HG02623 (cell line): ENCODE measurements at regions not wholly inside any gene's neighbourhood (a gene's known extent, or its start where the extent isn't known, plus 50 kb on each side); places are given as distances from the start of the nearest gene placed in this dataset.
"Not testable (repeated sequence)": the region's sequence is repeated elsewhere in the genome, so short reads cannot be mapped to it uniquely, and the experiment has no call there.

Experiments used
- ATAC-seq: cut with Tn5 transposase; IDR thresholded peaks from one replicate; pipeline ENCODE4 v1.9.1; 2021; ENCODE audit warnings: moderate library complexity; ENCODE audit not compliant: unreplicated experiment

GRCh38 chr7:132030086-132030568, 473.7 kb upstream of the PODXL start:
- ATAC-seq, result no peak

- no peak for ATAC-seq
Measured at GRCh38 chr7:132029369-132030085, 473.1 kb upstream of the PODXL start.

- ATAC-seq, result no peak
Measured at GRCh38 chr7:132028144-132028920, 471.9 kb upstream of the PODXL start.

DNA sequence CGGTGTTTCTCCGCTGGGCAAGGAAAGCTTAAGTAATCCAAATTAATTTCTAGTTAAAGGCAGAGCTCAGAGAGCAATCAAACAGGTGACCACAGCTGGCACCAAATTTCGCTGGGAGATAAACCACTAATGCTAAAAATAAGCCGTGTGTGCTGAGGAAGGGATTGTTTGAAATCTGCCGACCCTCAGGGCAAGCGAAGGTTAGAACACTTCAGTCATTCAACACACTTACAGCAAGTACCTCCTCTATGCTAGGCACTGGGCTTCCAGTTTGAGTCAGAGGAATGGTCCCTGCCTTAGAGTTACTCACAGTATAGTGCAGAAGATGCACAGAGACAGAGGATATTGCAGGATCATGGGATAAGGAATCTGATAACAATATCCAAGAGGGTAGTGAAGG, 467.9 kb upstream of the PODXL start:
- ATAC-seq, result no peak

GRCh38 chr7:132023466-132023865, 467.0 kb upstream of the PODXL start:
- no peak for ATAC-seq

DNA sequence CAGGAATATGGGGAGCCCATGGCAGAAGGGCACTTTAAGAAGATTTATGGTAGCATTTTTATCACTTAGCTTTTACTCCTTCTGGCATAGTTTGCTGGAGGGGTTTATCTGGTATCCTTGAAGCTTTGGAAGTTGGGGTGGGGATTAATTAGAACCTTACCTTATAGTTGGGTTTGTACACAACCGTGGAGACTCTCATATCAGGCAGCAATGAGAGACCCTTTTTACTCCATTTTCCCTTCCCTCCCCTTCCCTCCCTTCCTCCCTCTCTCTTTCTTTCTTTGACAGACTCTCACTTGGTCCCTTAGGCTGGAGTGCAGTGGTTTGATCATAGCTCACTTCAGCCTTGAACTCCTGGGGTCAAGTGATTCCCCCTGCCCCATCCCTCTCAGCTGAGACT, 465.8 kb upstream of the PODXL start:
- ATAC-seq, result no peak

- no peak for ATAC-seq
Measured at GRCh38 chr7:132019703-132020102, 463.3 kb upstream of the PODXL start.

GRCh38 chr7:132009778-132010177, 453.4 kb upstream of the PODXL start:
- ATAC-seq, result no peak

DNA sequence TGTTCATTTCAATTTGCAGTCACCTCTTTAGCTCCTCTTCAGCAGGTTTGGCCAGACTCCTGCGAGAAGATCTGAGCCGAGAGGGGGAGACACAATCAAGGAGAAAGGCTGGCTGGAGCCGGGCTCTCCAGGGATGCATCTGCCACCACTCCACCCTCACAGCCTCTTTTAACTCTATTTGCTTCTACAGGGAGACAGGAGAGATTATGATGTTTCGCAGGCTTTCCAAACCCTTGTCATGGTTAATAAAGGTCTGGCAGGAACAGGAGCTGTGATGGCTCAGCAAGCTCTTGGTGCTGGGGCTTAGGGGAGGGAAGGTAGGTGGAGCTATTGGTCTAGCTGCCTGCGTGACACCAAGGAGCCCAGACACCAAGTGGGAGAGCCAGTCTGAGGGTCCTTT, 448.1 kb upstream of the PODXL start:
- no peak for ATAC-seq

DNA sequence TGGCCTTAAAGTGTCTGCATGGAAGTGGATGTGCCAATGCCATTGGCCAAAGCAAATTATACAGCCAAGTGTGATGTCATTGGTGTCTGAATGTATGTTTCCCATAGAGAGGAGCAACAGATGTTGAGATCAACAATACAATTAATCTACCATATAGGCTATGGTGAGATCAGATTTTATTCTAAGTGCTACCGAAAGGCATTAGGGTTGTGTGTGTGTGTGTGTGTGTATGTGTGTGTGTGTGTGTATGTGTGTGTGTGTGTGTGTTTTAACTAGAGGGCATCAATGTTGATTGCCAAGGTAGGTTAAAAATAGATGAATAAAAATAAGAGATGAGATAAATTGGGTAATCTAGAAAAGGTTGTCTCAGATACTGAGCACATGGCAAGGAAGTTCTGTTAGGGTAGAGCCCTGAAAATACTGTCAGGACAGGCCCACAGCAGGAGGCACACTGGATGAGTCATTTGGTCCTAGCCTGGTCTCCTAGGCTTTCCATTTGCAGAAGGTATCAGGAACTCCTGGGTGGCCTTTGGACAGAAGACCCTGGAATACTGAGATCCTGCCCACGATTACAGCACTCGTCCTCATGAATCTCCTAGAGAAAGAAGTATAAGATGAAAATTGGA, 446.0 kb upstream of the PODXL start:
- no peak for ATAC-seq

- ATAC-seq, result no peak
Measured at GRCh38 chr7:132001146-132001545, 444.7 kb upstream of the PODXL start.

DNA sequence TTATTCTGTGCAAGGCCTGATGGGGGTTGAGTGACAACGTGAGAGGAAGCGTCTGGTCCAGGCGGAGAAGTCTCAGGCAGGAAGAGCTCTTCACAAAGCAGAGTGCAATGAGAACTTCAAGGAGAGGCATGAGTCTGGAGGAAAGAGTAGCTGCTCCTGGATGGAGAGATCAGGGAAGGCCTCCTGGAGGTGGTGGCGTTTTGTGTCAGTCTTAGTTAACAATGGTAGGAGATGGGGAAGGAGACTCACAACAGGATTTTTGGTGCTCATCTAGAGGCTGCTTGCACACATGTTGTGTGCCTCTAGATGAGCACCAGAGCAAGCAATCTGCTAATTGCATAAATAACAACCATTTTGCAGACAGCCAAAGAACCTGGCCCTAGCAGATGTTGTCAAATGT, 442.8 kb upstream of the PODXL start:
- no peak for ATAC-seq

- ATAC-seq, result no peak
Measured at GRCh38 chr7:131995324-131995723, 438.9 kb upstream of the PODXL start.

DNA sequence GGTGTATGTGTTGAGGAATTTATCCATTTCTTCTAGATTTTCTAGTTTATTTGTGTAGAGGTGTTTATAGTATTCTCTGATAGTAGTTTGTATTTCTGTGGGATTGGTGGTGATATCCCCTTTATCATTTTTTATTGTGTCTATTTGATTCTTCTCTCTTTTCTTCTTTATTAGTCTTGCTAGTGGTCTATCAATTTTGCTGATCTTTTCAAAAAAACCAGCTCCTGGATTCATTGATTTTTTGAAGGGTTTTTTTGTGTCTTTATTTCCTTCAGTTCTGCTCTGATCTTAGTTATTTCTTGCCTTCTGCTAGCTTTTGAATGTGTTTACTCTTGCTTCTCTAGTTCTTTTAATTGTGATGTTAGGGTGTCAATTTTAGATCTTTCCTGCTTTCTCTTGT, 424.6 kb upstream of the PODXL start:
- ATAC-seq, result not testable (repeated sequence)

DNA sequence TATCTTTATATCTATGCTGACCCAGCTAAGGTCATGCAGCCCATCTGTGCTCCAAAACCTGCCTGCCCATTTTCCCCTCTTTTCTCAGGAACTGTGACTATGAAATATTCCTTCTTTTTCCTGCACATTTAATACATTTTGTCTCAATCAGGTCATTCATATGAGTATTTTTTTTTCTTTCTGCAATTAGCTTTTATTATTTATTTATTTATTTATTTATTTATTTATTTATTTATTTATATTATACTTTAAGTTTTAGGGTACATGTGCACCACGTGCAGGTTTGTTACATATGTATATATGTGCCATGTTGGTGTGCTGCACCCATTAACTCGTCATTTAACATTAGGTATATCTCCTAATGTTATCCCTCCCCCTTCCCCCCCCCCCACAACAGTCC, 421.7 kb upstream of the PODXL start:
- ATAC-seq, result not testable (repeated sequence)

DNA sequence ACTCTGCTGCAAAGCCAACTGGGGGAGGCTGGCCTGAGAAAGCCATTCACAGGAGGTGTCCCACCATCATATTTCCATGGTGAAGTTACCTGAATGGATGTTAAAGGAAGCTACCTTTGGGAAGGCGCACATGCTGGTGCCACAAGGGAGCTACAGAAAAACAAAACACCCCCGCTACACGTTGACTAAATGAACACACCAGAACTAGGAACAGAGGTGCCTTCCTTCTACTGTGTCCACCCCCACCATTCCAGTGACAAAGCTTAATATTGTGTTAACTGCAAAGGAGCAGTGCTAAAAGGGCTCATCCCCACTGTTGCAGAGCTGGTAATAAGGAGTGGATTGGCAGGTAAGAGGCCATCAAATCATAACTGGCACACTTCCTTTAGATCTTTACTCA, 420.0 kb upstream of the PODXL start:
- no peak for ATAC-seq

GRCh38 chr7:131974671-131975070, 418.2 kb upstream of the PODXL start:
- ATAC-seq, result no peak

- no peak for ATAC-seq
Measured at GRCh38 chr7:131972251-131972650, 415.8 kb upstream of the PODXL start.

DNA sequence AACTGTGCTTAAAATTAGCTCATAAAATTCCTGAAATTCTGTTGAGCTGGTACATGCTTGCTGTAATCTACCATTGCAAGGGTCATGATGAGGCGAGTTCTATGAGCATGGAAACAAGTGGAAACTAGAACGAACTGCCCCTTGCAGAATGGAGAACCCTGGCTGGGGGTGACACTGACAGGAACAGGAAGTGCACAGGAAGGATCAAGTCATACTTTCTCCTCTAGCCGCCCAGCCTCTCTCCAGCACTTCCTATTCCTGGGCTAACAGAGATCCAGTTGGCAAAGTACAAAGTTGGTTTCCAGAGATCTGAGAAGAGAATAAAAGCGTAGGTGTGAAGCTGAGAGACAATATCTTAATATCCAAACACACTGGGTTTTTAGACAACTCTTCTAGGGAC, 414.2 kb upstream of the PODXL start:
- no peak for ATAC-seq

DNA sequence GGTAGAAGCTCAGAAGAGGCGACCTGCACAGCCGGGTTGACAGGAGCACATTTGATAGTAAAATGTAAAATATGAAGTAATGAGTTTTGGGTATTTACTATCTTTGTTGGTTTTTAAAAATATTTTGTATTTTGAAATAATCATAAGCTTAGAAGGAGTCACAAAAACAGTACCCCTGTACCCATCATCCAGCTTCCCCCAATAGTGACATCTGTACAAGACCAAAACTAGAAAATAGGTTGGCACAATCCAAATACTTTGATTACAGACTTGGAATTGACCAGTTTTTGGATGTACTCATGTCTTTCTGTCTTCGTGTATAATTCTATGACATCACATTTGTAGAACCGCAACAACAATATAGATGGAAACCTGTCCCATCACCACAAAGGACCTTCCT, 413.1 kb upstream of the PODXL start:
- no peak for ATAC-seq

DNA sequence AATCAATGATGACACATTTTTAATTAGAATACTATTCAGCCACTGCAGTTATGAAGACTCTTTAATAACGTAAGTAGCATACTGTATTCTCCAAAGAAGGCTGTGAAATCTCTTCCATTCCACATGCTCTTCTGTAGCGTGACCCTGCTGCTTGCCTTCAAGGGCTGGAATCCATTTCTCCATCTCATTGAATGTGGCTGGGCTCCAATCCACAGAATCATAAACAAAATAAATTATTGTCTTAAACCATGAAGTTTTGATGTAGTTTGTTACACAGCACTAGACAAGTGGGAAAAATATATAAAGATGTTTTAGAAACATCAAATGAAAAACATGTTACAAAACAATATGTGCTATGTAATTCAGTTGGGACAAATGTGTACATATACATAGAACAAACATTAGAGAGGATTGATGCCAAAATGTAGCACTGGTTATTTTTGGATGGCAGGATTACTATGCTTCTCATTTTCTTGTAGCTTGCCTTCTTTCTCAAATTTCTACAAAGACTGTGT, 410.8 kb upstream of the PODXL start:
- no peak for ATAC-seq

GRCh38 chr7:131964203-131964602, 407.8 kb upstream of the PODXL start:
- no peak for ATAC-seq
